Naive B cell (primary cell): ENCODE measurements at regions not wholly inside any gene's neighbourhood (a gene's known extent, or its start where the extent isn't known, plus 50 kb on each side); places are given as distances from the start of the nearest gene placed in this dataset.

Experiments
- ATAC-seq, 2 donors: fragments of 150-1000 bp; cut with Tn5 transposase; 2 replicates each; pipeline ENCODE4 v1.10.0; 2021; ENCODE audit warnings: low read depth in 2 of 2, mild to moderate bottlenecking in 2 of 2, moderate library complexity in 2 of 2
- DNase-seq: peaks from one replicate; pipeline ENCODE4 v3.0.0; 2022
- H3K27ac Mint-ChIP-seq, 6 donors: one replicate each; pipeline ENCODE4 v1.8.0; 2020 to 2022; ENCODE audit warnings: mild to moderate bottlenecking in 6 of 6, mixed read lengths in 6 of 6, moderate library complexity in 5 of 6, inconsistent platforms in 2 of 6
- H3K27me3 Mint-ChIP-seq, 3 donors: one replicate each; pipeline ENCODE4 v1.8.0; 2021 to 2022; ENCODE audit warnings: mixed read lengths in 3 of 3, mild to moderate bottlenecking in 1 of 3
- H3K36me3 Mint-ChIP-seq, 2 donors: one replicate each; pipeline ENCODE4 v1.8.0; 2020 to 2022; ENCODE audit warnings: mixed read lengths in 2 of 2, inconsistent platforms in 1 of 2, mild to moderate bottlenecking in 1 of 2
- H3K4me1 Mint-ChIP-seq, 3 donors: one replicate each; pipeline ENCODE4 v1.8.0; 2020 to 2022; ENCODE audit warnings: mixed read lengths in 3 of 3, inconsistent platforms in 1 of 3, mild to moderate bottlenecking in 1 of 3, moderate library complexity in 1 of 3
- H3K4me3 Mint-ChIP-seq, 8 donors: one replicate each; pipeline ENCODE4 v1.8.0; 2020 to 2022; ENCODE audit warnings: mild to moderate bottlenecking in 8 of 8, mixed read lengths in 8 of 8, moderate library complexity in 8 of 8, inconsistent platforms in 2 of 8
- H3K9me3 Mint-ChIP-seq, 7 donors: one replicate each; pipeline ENCODE4 v1.8.0; 2020 to 2022; ENCODE audit warnings: mixed read lengths in 7 of 7, mild to moderate bottlenecking in 5 of 7, inconsistent platforms in 2 of 7, moderate library complexity in 1 of 7

DNA sequence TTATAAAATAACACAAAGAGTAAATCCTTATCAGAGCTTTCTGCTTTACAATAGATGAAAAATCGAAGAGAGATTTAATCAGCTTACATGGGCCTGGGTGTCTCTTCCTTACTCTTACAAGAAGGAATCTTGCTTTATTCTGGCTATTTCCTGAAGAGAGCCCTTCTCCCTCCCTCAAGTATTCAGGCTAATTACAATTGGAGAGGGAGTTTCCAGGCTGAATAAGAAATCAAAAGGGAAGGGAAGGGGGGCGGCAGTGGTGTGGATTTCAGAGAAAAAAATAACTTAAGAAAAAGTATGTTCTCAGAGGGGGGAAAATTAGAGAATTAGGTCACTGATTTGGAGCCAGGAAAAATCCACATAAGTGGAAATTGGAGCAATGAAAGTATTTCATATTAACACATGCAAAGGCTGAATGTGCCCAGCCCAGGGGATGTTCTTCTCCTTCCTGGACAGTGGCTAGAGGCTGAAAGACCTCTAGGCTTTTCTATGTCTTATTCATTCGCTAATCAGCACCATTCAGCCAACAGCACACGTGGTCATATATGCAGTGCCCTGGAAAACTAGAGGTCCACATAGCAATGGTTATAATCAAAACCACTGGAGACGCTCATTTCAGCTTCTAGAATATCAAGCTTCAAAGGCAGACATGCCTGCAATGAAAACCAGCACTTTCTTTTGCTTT lies 158.9 kb upstream of the BTG1 start:
- ATAC-seq = no peak
- Mint-ChIP-seq H3K36me3 (no peaks in the 10 kb centered on the region), H3K4me1 (peaks cover 4 to 9% (median 4%) of the 10 kb centered on the region in 3 donors), H3K9me3 (peaks cover 0 to 4% (median 0%) of the 10 kb centered on the region in 7 donors), H3K27ac (peak overlapping the region in 3 of 6 donors; percentile 14 to 52 (median 18)), H3K4me3 (no peak overlapping the region), H3K27me3 (no peaks in the 10 kb centered on the region)
- DNase-seq = no peak

DNA sequence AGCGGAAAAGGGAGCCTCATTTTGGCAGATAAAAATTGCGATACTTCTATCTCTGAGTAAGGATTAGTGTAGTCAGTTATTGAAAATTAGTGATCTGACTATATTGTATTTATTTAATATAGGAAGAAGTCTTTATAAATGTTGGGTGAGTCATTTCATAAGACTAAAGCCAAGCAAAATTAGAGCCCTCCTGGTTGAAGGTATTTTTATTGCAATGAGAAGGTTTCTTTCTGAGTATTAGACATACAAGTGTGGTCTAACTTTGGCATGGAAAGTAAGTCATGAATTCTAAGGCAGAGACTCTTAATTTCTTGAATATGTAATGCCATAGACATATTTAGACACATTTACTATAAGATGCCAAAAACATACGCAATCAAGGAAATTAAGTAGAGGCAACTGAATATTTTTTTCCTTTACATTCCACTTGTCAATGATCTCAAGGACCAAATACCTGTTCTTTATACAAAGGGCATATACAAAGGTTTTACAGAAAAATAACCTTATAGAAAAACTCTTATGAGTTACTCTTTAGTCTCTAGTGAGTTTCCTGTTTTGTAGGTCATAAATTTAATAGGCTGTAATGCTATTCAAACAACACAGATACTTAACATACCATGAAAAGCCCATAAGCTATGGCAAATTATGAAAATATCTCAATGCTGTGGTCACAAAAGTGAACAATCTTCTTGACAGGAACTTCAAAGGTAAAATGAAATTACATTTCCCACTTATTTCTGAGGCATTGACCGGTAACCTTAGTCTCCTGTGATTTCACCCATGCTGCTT lies 156.6 kb upstream of the BTG1 start:
- Mint-ChIP-seq H3K4me3 (no peak overlapping the region), H3K4me1 (peaks cover 4 to 20% (median 9%) of the 10 kb centered on the region in 3 donors), H3K9me3 (peaks cover 0 to 4% (median 0%) of the 10 kb centered on the region in 7 donors), H3K36me3 (no peaks in the 10 kb centered on the region), H3K27ac (no peak overlapping the region), H3K27me3 (no peaks in the 10 kb centered on the region)
- DNase-seq (no peak), ATAC-seq (no peak)

DNA sequence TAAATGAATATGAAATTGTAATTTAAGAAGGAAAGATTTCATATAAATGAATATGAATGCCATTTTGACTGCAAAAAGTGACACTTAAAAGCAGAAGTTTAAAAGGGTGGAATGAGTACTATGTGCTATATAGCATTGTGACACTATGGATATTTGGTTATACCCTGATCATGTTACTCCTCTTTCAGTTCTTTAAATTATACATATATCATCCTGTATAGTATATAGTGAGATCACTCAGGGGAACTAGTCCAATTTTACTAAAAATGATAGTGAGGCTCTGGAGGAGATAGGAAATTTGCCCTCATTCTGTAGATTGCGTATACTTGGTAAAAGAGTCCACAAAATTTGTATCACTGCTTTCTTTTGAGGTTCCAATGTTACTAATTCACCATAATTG lies 155.7 kb upstream of the BTG1 start:
- ATAC-seq (no peak), DNase-seq (no peak)
- H3K36me3 Mint-ChIP-seq = no peaks in the 10 kb centered on the region
- no peak overlapping the region for H3K27ac Mint-ChIP-seq
- H3K4me3 Mint-ChIP-seq = no peak overlapping the region
- no peaks in the 10 kb centered on the region for H3K27me3 Mint-ChIP-seq
- H3K4me1 Mint-ChIP-seq = peaks cover 5 to 24% (median 9%) of the 10 kb centered on the region in 3 donors
- no peaks in the 10 kb centered on the region for H3K9me3 Mint-ChIP-seq

DNA sequence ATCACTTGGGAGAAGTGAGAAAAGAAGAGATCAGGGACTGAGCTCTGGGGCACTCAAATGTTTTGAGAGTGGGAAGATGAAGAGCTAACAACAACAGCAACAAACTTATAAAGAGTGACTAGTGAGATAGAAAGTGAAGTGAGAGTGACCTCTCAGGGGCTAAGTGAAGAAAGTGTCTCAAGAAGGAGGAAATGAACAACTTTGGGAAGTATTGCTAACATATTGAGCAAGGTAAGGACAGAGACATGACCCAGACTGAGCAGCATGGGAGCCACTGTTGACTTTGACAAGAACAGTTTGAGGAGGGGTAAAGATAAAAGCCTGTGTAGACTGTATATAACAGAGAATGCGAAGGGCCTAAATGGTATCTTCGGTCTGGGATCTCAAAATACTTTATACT lies 155.1 kb upstream of the BTG1 start:
- Mint-ChIP-seq H3K4me1 (peaks cover 9 to 24% (median 11%) of the 10 kb centered on the region in 3 donors), H3K4me3 (no peak overlapping the region), H3K27ac (no peak overlapping the region), H3K36me3 (no peaks in the 10 kb centered on the region), H3K9me3 (no peaks in the 10 kb centered on the region), H3K27me3 (no peaks in the 10 kb centered on the region)
- ATAC-seq (peak; percentile 20 to 40), DNase-seq (no peak)

DNA sequence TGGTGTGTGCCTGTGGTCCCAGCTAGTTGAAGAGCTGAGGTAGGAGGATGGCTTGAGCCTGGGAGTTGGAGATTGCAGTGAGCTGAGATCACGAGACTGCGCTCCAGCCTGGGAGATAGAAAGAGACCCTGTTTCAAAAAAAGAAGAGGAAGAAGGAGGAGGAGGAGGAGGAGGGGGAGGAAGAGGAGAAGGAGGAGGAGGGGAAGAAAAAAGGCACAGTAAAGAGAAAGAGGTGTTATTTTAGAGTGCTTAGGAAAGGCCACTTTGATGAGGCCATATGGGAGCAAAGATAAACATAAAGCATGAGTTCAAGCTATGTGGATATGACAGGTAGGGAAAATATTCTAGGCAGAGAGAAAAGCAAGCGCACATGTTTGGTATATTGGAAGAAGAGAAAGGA lies 154.1 kb upstream of the BTG1 start:
- Mint-ChIP-seq H3K4me3 (no peak overlapping the region), H3K4me1 (peaks cover 9 to 27% (median 15%) of the 10 kb centered on the region in 3 donors), H3K27ac (no peak overlapping the region), H3K9me3 (no peaks in the 10 kb centered on the region), H3K36me3 (no peaks in the 10 kb centered on the region), H3K27me3 (no peaks in the 10 kb centered on the region)
- DNase-seq (no peak), ATAC-seq (no peak)

DNA sequence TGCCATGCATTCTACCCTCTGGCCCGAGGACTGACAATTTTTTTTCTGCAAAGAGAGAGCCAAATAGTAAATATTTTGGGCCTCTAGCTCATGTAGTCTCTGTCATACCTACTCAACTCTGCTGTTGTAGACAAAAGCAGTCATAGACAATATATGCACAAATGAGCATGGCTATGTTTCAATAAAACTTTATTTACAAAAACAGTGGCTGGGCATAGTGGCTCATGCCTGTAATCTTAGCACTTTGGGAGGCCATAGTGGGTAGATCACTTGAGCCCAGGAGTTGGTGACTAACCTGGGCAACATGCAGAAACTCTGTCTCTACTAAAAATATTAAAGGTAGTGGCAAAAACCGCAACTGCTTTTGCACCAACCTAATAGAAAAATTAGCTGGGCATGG lies 153.7 kb upstream of the BTG1 start:
- Mint-ChIP-seq H3K27ac (no peak overlapping the region), H3K36me3 (no peaks in the 10 kb centered on the region), H3K9me3 (no peaks in the 10 kb centered on the region), H3K4me3 (no peak overlapping the region), H3K27me3 (no peaks in the 10 kb centered on the region), H3K4me1 (peaks cover 9 to 27% (median 15%) of the 10 kb centered on the region in 3 donors)
- DNase-seq (no peak), ATAC-seq (no peak)

DNA sequence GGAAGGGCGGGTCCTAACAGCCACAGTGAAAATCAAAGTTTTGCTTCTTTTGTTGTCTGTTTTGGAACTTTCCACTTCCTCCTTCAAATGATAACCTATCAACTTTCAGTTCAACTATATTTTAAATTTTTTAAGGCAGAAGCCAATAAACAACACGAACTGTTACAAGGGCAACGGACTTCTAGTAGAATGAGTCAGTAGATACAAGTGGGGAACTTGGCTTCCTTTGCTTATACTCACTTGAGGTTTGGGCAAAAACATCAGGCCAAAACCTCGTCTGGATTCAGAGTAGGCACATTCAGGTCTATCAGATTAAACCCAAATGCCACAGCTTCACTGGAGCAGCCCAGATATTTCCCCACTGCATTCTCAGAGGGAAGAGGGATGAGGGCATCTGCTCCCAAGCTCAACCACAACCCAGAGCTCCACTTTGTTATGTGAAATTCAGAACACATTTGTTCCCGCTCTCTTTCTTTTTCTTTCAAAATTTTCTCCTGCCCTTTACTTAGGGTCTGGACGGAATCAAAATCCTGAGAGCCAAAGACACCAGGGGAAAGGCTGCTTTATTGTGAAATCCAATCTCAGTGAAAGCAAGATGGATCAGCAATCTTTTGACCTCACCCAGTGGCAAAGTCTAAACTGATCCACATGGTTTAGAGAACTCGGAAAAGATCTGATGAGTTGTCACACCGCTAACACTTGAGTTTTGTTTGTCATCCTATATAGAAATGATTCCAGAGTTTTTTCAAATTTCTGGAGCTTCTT lies 152.5 kb upstream of the BTG1 start:
- DNase-seq = peak; percentile 19
- peak overlapping the region; percentile 35 to 94 (median 78) for H3K27ac Mint-ChIP-seq
- no peaks in the 10 kb centered on the region for H3K36me3 Mint-ChIP-seq
- H3K4me1 Mint-ChIP-seq = peaks cover 5 to 21% (median 11%) of the 10 kb centered on the region in 3 donors
- ATAC-seq = peak; percentile 55
- H3K4me3 Mint-ChIP-seq = peak overlapping the region in 7 of 8 donors; percentile 18 to 82 (median 36)
- no peaks in the 10 kb centered on the region for H3K27me3 Mint-ChIP-seq
- no peaks in the 10 kb centered on the region for H3K9me3 Mint-ChIP-seq

DNA sequence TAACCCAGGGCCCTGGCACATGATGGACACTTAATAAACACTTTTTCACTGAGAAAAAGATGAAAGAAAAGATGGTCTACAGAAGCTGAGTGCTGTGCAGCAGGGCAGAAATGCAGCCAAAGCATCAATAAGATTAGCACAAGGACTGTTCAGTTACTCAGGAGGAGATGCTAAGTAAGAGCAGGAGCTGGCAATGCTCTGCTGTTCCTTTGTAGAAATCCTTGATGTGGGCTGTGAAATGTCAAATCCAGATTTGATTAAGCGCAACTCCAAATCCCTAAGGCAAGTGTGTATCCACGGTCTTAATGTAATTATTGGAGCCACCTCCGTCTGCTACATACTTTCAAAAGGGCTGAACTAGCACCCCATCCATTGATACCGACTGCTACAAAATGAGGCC lies 151.8 kb upstream of the BTG1 start:
- Mint-ChIP-seq H3K9me3 (no peaks in the 10 kb centered on the region), H3K36me3 (no peaks in the 10 kb centered on the region)
- ATAC-seq = no peak

DNA sequence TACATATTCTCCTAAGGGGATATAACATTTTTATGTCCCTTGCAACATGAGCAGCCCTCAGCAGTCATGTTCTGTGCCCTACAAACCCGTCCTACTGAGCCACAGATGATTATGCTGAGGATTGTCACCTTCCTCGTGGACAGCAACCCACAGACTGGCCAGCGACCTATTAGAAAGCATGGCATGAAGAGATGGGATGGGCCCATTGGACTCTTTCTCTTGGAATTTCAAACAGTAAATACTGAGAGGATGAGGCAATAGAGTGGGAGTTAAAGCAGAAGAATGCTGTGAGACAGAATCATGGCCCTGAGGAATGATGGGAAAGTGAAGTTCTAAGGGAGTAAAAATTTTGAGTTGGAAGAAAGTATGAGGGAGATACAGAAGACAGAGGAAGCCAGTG lies 149.9 kb upstream of the BTG1 start:
- Mint-ChIP-seq H3K9me3 (no peaks in the 10 kb centered on the region), H3K27me3 (no peaks in the 10 kb centered on the region), H3K4me3 (no peak overlapping the region)

More for the DNA sequence above, 151.8 kb upstream of the BTG1 start:
- Mint-ChIP-seq H3K27me3 (no peaks in the 10 kb centered on the region), H3K4me1 (peaks cover 5 to 21% (median 11%) of the 10 kb centered on the region in 3 donors), H3K27ac (peak overlapping the region; percentile 27 to 94 (median 78)), H3K4me3 (peak overlapping the region in 5 of 8 donors; percentile 18 to 82 (median 34))
- no peak for DNase-seq

DNA sequence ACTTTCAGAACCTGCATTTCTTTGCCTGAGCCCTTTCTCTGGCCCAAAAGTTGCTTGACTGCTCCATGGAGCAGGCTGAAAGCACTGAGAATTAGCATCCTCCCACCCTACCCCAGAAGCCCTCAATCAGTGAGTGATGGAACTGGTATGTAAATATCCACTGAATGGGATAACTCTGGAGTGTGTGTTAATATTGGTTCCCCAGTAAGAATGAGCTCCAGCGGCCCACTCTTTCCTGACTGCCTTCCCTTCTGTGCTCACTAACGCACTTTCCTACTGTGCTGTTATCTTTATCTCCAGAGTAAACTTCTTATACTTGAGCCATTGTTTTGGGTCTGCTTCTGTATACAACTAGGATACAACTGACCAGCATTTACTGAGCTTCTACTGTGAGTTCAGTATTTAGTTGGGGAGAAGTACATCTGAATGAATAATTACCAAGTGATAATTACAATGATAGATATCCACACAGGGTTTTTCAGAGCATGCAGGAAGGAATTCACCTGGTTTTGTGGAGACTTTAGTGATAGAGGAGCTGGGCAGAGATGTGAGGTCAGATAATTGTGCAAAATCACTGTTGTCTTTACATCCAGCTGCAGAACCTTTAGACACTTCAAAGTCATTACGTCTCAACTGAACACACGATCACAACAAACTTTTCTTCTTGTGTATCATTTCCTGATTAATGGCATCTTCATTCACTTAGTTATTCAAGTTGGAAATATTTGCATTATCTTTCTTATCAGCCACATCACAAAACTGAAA lies 149.2 kb upstream of the BTG1 start:
- H3K36me3 Mint-ChIP-seq = no peaks in the 10 kb centered on the region
- H3K4me1 Mint-ChIP-seq = peaks cover 5 to 27% (median 11%) of the 10 kb centered on the region in 3 donors

More for the DNA sequence above, 149.9 kb upstream of the BTG1 start:
- no peak for DNase-seq
- peak overlapping the region in 3 of 6 donors; percentile 7 to 45 (median 16) for H3K27ac Mint-ChIP-seq
- no peaks in the 10 kb centered on the region for H3K36me3 Mint-ChIP-seq
- H3K4me1 Mint-ChIP-seq = peaks cover 5 to 24% (median 11%) of the 10 kb centered on the region in 3 donors
- ATAC-seq = no peak

DNA sequence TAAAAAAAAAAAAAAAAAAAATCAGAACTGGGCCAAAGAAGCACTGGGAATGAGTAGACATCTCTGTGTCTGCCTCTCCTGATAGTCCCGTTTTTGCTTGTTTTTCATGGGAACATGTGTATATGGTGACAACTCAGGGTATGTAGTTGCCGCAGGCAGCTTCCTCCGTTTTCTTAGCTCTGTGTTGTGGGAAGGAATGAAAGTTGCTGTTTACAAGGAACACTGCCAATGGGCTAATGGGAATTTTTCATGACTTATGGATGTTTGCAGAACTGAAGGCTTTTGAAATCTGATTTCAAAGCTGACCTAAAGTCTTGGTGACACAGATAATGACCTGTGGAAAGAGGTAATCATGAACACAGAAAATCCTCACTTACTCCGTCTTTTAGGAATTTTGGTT lies 146.4 kb upstream of the BTG1 start:
- no peak for ATAC-seq
- H3K27ac Mint-ChIP-seq = no peak overlapping the region
- no peaks in the 10 kb centered on the region for H3K36me3 Mint-ChIP-seq
- H3K9me3 Mint-ChIP-seq = no peaks in the 10 kb centered on the region
- peaks cover 0 to 14% (median 11%) of the 10 kb centered on the region in 3 donors for H3K4me1 Mint-ChIP-seq
- no peak overlapping the region for H3K4me3 Mint-ChIP-seq
- no peaks in the 10 kb centered on the region for H3K27me3 Mint-ChIP-seq
- DNase-seq = no peak

More for the DNA sequence above, 149.2 kb upstream of the BTG1 start:
- Mint-ChIP-seq H3K4me3 (no peak overlapping the region), H3K9me3 (no peaks in the 10 kb centered on the region), H3K27me3 (no peaks in the 10 kb centered on the region), H3K27ac (peak overlapping the region in 3 of 6 donors; percentile 6 to 53 (median 27))
- ATAC-seq (no peak), DNase-seq (no peak)

DNA sequence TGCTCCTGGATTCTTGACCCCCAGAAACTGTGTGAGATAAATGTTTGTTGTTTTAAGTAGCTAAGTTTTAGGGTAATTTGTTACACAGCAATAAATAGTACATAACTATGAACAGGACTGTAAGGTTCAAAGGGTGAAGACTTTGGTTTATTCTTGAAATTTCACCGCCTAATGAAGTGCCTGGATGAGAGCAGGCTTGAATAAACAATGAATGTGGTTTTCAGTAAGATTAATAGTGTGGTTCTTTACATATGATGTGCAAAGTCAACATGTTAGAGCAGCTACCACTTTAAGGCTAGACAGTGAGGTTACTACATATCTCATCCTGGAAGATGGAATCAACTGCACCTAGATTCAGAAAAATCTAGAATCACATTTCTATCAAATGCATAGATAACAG lies 145.2 kb upstream of the BTG1 start:
- no peaks in the 10 kb centered on the region for H3K27me3 Mint-ChIP-seq
- no peaks in the 10 kb centered on the region for H3K9me3 Mint-ChIP-seq
- no peak overlapping the region for H3K4me3 Mint-ChIP-seq
- DNase-seq (no peak), ATAC-seq (no peak)
- peaks cover 0 to 13% (median 5%) of the 10 kb centered on the region in 3 donors for H3K4me1 Mint-ChIP-seq
- no peak overlapping the region for H3K27ac Mint-ChIP-seq
- peaks cover 0 to 5% of the 10 kb centered on the region in 2 donors for H3K36me3 Mint-ChIP-seq

DNA sequence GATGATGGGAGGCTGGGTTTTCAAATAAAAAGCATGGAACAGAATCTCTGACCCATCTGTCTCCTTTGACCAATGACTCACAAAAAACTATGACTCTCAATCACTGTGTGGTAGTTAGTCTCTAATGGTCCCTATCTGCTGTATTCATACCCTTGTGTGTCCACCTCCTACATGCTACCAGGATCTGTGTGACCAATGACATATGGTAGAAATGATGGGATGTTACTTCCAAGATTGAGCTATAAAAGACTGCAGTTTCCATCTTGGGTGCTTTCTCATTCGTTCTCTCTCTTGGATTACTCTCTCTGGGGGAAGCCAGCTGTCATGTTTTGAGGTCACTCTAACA lies 144.7 kb upstream of the BTG1 start:
- peak overlapping the region in 2 of 6 donors; percentile 26 to 29 for H3K27ac Mint-ChIP-seq
- no peaks in the 10 kb centered on the region for H3K9me3 Mint-ChIP-seq
- no peak overlapping the region for H3K4me3 Mint-ChIP-seq
- DNase-seq = no peak
- peaks cover 0 to 5% of the 10 kb centered on the region in 2 donors for H3K36me3 Mint-ChIP-seq
- H3K27me3 Mint-ChIP-seq = no peaks in the 10 kb centered on the region
- no peak for ATAC-seq
- H3K4me1 Mint-ChIP-seq = peaks cover 0 to 11% (median 0%) of the 10 kb centered on the region in 3 donors
